Adrenal gland (tissue), 5 donors: ENCODE measurements at regions not wholly inside any gene's neighbourhood (a gene's known extent, or its start where the extent isn't known, plus 50 kb on each side); places are given as distances from the start of the nearest gene placed in this dataset.
A peak's percentile ranks its signal among the peaks of the same experiment; 100 is the strongest.

Experiments
- POLR2A ChIP-seq, 2 donors: fragments of 450-650 bp; IDR thresholded peaks; one replicate each; pipeline ENCODE4 v1.6.1; 2017; ENCODE audit warnings: antibody characterized with exemption in 2 of 2, mild to moderate bottlenecking in 2 of 2, moderate library complexity in 1 of 2
- TF ChIP-seq, protein P1 (sequence below), 6 experiments: fragments of 450-650 bp in 4 of 6; fragments of 200-600 bp in 2 of 6; sonication (generic) in 1 of 6; IDR thresholded peaks; 1 replicate in 5 of 6; 2 replicates in 1 of 6; pipeline versions ENCODE4 v1.5.1 to v1.8.0; 2016 to 2021; ENCODE audit warnings: antibody characterized with exemption in 6 of 6, mild to moderate bottlenecking in 2 of 6, moderate library complexity in 1 of 6
- donor health status: DM: no; HTN: no; CAD: no.

DNA sequence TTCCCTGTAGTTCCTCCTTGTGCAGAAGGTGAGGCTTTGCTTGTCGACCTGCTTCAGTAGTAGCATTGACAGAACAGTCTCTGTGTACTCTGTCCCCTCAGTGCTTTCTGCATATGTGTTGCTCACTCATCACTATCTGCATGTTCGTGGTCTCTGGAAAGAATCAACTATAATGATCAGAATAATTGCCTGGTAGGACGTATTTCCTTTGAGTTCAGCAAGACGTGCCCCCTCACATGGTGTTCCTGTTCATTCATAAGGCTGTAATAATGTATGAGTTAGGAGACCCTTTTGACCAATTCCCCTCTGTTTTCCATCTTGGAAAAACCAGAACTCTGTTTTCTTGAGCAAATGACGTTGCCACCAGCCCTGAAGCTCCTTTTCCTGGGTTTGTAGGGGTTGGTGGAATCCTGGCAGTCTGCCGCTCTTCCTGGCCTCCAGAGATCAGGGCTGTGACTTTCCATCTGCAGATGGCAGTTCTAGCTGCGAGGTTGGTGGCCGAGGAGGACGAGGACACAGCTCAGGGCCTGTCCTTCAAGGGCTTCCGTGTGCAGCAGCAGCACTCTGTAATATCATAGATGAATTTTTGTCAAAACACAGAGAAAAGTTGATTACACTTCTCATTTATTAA lies 61.9 kb downstream of the EXOSC2 start:
- TF ChIP-seq, protein P1, sequence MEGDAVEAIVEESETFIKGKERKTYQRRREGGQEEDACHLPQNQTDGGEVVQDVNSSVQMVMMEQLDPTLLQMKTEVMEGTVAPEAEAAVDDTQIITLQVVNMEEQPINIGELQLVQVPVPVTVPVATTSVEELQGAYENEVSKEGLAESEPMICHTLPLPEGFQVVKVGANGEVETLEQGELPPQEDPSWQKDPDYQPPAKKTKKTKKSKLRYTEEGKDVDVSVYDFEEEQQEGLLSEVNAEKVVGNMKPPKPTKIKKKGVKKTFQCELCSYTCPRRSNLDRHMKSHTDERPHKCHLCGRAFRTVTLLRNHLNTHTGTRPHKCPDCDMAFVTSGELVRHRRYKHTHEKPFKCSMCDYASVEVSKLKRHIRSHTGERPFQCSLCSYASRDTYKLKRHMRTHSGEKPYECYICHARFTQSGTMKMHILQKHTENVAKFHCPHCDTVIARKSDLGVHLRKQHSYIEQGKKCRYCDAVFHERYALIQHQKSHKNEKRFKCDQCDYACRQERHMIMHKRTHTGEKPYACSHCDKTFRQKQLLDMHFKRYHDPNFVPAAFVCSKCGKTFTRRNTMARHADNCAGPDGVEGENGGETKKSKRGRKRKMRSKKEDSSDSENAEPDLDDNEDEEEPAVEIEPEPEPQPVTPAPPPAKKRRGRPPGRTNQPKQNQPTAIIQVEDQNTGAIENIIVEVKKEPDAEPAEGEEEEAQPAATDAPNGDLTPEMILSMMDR (IDR thresholded peaks at IDR 0.05) = no peak
- peak in 1 of 2 donors; percentile 16 for TF ChIP-seq POLR2A (IDR thresholded peaks at IDR 0.05)
